ENCODE measurements at regions not wholly inside any gene's neighbourhood (a gene's known extent, or its start where the extent isn't known, plus 50 kb on each side); places are given as distances from the start of the nearest gene placed in this dataset.

DNA sequence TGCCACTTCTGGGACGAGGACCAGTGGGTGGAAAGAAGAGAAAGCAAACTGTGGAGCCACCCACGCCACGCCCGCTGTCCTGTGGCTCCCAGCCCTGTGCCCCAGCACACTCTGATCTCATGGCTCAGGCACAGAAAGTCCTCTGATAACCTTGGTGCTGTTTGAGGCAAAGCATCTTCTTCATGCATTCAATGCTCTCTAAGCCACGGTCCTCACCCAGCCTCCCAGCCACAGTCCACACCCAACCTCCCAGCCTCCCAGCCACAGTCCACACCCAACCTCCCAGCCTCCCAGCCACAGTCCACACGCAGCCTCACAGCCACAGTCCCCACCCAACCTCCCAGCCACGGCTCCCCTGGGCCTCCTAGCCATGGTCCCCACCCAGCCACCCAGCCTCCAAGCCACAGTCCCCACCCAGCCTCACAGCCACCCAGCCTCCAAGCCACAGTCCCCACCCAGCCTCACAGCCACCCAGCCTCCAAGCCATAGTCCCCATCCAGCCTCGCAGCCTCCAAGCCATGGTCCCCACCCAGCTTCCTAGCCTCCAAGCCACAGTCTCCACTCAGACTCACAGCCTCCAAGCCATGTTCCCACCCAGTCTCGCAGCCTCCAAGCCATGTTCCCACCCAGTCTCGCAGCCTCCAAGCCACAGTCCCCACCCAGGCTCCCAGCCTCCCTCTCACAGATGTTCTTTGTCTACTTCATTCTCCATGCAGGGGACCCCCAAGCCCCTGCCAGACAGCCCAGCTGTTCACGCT lies 74.9 kb downstream of the SOX1 start:
- TF ChIP-seq, protein P1, sequence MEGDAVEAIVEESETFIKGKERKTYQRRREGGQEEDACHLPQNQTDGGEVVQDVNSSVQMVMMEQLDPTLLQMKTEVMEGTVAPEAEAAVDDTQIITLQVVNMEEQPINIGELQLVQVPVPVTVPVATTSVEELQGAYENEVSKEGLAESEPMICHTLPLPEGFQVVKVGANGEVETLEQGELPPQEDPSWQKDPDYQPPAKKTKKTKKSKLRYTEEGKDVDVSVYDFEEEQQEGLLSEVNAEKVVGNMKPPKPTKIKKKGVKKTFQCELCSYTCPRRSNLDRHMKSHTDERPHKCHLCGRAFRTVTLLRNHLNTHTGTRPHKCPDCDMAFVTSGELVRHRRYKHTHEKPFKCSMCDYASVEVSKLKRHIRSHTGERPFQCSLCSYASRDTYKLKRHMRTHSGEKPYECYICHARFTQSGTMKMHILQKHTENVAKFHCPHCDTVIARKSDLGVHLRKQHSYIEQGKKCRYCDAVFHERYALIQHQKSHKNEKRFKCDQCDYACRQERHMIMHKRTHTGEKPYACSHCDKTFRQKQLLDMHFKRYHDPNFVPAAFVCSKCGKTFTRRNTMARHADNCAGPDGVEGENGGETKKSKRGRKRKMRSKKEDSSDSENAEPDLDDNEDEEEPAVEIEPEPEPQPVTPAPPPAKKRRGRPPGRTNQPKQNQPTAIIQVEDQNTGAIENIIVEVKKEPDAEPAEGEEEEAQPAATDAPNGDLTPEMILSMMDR (IDR thresholded peaks at IDR 0.05; ENCODE audit: control extremely low read depth in 1 of 3, insufficient read depth in 1 of 3, low read depth in 1 of 3, low read length in 3 of 3) = no peak
- TF ChIP-seq POLR2AphosphoS5 (IDR thresholded peaks at IDR 0.05; ENCODE audit: low read depth, low read length) (no peak), GTF2F1 (IDR thresholded peaks at IDR 0.05; ENCODE audit: borderline replicate concordance, low read depth, low read length) (no peak), EZH2 (IDR thresholded peaks at IDR 0.05; ENCODE audit: low read depth, low read length, severe bottlenecking) (no peak), SIN3A (conservative IDR thresholded peaks at IDR 0.05 in 1 of 2, IDR thresholded peaks at IDR 0.05 in 1 of 2; ENCODE audit: low read depth in 1 of 2, low read length in 2 of 2) (no peak), POLR2A (IDR thresholded peaks at IDR 0.05; ENCODE audit: control extremely low read depth in 1 of 2, low read depth in 2 of 2, low read length in 2 of 2) (no peak), JUND (IDR thresholded peaks at IDR 0.05; ENCODE audit: low read length) (no peak), CREB1 (IDR thresholded peaks at IDR 0.05) (no peak), SP4 (IDR thresholded peaks at IDR 0.05; ENCODE audit: low read length) (no peak), POU5F1 (IDR thresholded peaks at IDR 0.05; ENCODE audit: low read depth, low read length) (no peak), RNF2 (IDR thresholded peaks at IDR 0.05; ENCODE audit: borderline replicate concordance, low read depth, low read length, missing control alignments, poor library complexity, severe bottlenecking) (no peak)
- TF ChIP-seq, protein P2, sequence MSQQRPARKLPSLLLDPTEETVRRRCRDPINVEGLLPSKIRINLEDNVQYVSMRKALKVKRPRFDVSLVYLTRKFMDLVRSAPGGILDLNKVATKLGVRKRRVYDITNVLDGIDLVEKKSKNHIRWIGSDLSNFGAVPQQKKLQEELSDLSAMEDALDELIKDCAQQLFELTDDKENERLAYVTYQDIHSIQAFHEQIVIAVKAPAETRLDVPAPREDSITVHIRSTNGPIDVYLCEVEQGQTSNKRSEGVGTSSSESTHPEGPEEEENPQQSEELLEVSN (IDR thresholded peaks at IDR 0.05) = no peak
